GM19035 (cell line): ENCODE measurements at regions not wholly inside any gene's neighbourhood (a gene's known extent, or its start where the extent isn't known, plus 50 kb on each side); places are given as distances from the start of the nearest gene placed in this dataset.

Experiments
- ATAC-seq: cut with Tn5 transposase; IDR thresholded peaks from one replicate; pipeline ENCODE4 v1.9.1; 2021; ENCODE audit not compliant: unreplicated experiment

DNA sequence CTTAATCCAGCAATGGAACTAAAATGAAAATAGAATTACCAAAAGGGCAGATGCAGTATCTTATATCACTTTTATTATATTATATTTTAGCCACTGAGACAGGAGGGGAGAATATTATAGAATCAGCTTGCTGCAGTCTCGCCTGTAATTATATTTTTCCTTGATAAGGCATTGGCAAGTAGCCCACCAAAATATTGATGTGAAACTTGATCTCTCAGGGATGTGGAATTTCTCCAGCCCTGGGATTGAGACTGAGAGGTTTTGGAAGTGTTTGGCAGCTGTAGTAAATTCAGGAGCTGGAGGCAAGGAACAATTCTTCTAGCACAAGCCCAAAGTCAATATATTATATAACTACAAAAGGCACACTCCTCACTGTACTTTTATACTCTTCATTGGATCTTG is 142.1 kb upstream of the ADAMTSL1 start:
- ATAC-seq = no peak

DNA sequence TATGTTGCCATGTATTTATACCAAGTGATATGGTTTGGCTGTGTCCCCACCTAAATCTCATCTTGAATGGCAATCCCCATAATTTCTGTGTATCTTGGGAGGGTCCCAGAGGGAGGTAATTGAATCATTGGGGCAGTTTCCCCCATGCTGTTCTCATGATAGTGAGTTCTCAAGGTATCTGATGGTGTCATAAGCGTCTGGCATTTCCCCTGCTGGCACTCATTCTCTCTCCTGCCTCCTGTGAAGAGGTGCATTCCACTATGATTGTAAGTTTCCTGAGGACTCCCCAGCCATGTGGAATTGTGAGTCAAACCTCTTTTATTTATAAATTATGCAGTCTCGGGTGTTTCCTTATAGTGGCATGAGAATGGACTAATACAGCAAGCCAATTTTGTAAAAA is 140.8 kb upstream of the ADAMTSL1 start:
- no peak for ATAC-seq

DNA sequence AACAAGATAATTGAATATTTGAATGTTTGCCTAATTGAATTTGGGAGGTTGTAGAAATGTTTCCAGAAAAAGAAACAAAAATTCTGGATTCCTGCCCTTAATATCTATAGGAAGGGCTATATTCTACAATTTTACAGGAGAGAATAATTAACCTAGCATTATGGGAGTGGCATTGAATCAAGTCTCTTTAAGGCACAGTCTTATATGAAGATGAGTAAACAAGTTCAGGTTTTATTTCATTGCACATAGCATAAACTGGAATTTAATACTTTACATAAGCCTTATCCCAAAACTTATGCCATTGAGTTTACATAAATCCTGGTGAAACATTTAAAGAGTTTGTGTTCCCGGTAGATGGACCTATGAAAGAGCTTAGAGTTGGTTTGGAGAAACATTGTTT is 138.1 kb upstream of the ADAMTSL1 start:
- ATAC-seq = no peak

DNA sequence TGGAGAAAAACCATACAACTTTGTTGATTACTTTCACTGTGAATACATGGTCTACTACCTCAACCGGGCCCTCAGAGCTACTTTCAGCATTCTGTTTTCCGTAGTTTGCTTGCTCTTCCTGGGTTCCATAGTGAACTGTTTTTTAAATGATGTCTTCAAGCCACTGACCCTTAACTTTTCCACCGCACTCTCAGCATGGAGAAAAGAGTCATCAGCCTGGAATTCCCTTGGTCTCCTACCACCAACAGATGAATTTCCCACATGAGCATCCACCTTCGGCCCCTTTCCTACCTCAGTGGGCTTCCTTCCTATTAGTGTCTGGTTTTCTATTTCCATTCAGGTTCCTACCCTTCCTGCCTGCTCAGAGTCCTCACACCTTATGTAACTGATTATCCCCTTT is 135.9 kb upstream of the ADAMTSL1 start:
- ATAC-seq = no peak

DNA sequence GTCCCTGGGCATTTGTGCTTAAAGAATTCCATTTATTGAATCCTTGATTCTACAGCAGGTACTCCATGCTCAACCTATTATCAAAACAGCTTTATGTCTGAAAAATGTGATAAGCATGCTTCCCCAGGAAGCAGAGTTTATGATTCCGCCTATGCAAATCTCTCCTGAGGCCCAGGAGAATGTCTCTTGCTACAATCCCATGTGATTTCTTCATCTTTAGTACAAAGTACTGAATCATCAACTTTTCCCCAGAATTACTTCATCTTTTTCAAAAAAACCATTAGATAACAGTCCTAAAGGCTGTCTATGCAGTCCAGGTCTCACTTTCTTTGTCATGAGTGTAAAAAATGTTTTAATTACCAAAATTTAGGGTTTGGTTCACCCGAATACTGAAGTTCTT is 130.2 kb upstream of the ADAMTSL1 start:
- no peak for ATAC-seq

DNA sequence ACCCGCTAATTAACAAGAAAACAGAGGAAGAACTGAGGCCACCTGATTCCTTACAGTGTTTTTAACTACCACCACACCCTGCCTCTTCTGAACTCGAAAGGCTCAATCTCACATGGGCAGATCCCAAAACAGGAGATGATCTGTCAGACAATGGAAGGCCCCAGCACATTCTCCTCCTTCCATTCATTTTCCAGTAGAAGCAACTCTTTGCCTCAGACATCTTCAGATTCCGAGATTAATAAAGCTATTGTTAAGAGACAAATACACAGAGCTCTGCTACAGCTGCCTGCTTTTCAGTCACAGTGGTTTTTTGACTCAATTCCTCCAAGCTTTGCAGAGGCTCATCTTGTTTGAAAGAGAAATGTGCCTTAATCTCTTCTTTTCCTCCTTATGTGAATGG is 127.2 kb upstream of the ADAMTSL1 start:
- ATAC-seq = no peak

DNA sequence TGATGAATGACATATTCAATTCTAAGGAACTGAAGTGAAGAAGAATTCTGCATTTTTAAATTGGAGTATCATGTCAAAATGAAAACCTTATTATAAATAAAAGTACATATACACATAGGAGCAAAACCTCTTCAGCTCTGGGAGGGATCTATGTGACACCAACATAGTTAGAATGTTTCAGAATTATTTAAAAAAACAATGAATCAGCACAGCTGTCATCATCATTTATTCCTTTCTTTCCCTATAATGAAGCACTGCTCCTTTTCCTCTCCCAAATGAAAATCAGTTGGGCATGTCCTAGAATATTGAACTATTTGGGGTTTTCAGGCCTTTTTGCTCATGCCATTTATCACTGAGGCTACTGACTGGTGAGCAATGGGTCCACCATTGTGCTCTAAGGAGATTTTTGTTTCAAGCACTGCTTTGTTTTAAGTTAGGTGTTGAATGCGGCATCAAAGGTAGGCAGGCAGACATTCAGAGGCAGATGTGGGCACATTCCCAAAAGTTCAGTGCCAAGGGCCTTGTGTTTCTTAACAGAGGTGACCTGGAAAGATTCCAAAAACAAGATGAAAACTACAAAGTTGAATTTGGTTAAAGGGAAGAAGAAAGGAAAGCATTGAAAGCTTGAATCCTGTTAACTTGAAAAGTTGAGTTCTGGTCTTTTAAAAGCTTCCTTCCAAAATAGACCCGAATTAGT is 126.4 kb upstream of the ADAMTSL1 start:
- ATAC-seq = no peak

DNA sequence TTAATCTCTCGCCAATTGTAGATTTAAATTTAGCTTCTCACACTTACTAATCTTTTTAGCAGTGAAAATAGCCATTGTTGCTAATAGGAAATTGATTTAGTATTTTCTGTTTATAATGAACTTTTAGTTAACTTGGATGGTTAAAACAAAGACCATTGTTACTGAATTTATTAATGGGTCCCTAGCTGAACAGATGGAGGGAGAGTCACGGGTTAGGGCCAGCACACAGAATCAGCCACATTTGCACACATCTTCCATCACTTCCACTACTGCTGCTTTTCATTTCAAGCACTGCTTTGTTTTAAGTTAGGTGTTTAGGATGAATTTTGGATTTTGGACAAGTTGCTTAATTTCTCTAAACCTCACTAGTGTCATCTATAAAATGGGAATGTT is 125.9 kb upstream of the ADAMTSL1 start:
- ATAC-seq = no peak

DNA sequence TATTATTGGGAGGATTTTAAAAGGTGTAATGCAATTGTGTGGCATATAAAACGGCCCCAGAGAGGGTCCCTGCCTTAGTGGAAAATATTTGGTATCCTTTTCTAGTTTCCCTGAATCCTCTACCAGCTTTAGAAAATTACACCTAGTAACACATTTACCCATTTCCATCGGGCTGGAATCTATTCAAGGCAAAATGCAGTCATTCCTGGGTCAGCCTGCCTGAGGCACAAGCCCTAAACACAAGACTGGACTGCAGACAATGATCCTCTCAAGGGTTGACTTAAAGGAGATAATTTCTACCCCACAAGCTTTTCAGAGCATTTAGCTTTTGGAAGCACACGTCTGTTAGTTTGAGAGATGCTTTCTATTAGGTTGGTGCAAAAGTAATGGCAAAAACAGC is 124.4 kb upstream of the ADAMTSL1 start:
- ATAC-seq = no peak

DNA sequence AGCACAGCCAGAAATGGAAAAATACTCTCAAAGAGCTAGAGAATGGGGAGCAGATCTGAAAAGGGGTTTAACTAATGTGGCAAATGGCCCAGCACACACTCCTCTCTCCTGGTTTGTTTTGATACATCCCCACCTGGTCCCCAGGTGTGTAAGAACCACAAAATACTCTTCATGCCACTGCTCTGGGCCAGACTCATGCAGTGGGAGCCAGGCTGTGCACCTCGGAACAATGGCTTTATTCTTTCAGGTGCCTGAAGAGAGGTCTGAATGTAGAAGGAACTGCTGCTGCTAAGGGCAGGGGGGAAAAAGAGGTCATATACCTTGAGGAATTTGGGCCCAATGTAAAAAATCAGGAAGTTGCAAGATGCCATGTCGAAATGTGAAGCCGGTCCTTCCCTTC is 123.9 kb upstream of the ADAMTSL1 start:
- no peak for ATAC-seq

DNA sequence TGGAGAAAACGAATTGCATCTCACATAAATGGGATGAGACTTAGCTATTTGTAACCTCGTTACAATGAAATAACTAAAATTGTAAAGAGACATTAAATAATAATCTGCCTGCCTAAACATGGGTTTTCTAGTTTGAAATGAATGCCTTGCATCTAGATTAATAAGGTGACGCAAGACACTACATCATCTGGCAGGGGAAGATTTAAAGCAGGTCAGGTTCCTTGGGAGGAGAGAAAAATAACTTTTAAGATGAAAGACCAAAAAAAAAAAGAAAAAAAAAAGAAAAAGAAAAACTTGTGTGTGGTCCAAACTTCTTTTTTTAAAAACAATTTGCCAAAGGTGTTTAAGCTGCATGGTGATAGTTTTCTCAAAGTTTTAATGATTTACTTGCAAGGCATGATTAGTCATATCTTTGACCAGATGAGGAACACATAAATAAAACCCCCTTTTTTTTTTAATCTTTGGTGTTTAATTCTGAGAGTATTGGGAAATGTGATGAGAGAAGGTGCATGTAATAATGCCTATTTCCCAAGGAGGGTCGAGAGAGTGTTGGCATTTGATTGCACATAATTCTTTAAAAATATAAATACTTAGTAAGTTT is 122.9 kb upstream of the ADAMTSL1 start:
- ATAC-seq = no peak

DNA sequence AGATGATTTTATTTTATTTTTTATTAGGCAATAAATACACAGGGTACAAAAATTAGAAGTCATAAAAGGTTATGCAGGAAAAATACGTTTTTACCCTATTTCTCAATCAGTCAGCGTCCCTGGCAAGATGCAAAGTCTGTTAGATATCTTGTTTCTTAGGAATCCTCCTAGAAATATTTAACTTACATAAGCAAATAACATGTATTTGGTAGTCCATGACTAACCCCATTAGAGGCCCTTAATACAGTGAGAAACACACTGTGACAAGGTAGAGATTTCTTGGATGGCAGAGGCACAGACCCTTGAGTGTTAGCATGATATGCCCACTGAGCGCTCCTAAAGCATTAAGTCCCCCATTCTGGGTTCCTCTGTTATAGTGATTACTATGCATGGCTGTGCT is 121.2 kb upstream of the ADAMTSL1 start:
- ATAC-seq = no peak

DNA sequence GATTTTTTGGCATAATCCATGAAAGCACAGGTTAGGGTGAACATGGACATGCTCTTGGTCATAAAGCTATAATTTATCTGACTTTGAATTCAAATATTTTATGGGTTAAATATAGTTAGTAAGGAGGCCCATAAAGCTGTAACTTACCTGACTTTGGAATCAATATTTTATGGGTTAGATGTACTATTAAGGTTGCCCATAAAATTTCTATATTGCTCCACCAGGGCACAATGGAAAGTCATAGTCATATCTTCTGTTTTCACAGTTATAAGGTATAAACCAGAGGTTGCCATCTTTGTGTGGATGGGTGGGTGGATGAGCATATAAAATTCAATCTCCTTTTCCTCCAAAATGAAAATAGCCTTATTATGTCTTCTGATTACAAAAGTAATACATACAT is 120.5 kb upstream of the ADAMTSL1 start:
- ATAC-seq = no peak

DNA sequence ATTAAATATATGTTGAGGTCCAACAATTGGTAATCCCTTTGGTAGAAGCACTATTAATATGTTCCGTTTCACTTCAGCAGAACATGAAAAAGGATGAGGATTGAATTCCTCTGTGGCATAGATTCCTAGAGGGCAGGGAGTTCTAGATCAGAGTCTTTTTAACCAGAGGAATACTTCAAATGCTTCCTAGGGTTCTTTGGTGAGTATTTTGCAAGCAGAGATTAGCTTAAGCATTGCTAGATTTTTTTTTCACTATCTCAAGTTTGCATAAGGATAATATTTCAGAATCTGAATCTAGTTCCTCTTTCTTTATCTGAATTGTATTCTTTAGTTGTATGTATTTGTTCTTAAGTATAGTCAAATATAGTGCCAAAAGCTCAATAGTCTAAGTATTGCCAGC is 116.6 kb upstream of the ADAMTSL1 start:
- ATAC-seq = no peak

DNA sequence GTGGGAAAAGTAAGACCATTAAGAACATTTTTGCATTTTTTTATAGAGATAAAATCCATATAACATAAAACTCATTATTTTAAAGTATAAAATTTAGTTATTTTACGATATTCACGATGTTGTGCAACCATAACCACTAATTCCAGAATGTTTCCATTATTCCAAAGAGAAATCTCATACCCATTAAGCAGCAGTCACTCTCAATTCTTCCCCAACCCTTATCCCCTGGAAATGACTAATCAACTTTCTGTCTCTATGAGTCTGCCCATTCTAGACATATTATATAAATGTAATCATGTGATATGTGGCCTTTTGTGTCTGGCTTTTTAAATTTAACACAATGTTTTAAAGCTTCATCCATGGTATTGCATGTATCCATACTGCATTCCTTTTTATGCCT is 115.6 kb upstream of the ADAMTSL1 start:
- ATAC-seq = no peak

DNA sequence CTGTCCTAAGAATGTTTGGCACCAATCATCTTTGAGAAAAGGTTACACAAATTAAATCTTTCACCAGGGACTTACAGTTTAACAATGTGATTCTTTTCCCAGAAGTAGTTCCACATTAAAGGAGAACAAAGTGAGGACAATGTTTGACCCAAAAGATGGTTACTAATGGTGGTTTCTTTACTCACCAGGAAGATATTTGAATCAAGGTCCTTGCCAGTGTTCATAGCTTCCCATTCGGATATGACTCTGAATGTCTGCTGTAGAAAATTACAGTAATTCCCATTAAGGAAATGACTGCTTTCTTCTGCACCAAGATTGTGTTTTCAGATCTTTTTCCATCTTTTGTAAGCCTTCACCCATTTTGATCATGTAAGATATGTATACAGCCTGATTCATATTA is 114.6 kb upstream of the ADAMTSL1 start:
- no peak for ATAC-seq

DNA sequence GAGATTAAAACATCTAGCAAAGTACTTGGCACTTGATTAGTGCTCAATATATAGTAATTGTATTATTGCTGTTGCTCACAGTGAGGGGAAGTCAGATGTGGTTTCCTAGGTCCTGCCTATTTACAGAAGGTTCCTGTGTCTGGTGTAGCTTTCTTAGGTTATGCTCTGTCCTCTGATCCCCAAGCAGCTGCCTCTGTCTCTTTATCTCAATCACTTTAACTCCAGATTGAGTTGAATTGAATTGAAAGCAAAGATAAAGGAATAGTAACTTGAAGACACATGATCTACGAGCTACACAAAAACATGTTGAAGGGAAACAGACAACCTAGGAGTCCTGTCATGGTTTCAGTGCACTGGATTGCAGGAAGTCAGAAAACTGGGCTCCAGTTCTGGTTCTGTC is 113.9 kb upstream of the ADAMTSL1 start:
- no peak for ATAC-seq

DNA sequence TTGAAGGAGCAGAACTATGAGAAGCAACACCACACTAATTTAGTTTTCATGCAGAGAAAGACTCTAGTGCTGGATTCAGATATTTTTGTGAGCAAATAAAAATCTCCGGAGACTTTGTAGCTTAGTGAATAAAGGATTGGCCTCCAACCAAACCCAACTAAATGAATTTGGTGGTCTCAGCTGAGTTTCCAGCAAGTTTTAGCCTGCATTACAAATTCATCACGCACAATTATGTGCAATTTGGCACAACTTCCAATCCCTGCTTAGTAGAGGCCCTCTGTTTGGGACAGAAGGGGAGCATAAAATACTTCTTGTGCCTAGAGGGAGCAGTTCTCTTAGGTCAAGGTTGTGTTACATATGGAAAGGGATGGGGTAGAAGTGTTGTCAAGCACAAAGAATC is 112.3 kb upstream of the ADAMTSL1 start:
- no peak for ATAC-seq

DNA sequence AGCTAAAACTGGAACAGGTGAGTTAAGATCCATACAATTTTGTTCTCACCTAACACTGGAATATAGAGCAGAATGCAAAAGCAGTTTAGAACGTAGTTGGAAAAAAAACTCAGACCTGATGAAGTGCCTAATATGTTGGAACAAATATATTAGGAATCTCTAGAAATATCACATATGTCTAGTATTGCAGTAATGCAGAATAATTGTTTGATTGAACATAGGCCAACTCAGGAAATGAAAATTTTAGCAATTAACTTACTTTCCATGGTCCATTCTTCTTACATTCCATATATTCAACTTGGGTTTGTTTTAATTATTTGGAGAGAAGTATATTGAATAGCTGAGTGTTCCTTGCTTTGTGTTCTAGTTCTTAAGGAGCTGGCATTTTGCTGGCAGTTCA is 111.8 kb upstream of the ADAMTSL1 start:
- no peak for ATAC-seq

DNA sequence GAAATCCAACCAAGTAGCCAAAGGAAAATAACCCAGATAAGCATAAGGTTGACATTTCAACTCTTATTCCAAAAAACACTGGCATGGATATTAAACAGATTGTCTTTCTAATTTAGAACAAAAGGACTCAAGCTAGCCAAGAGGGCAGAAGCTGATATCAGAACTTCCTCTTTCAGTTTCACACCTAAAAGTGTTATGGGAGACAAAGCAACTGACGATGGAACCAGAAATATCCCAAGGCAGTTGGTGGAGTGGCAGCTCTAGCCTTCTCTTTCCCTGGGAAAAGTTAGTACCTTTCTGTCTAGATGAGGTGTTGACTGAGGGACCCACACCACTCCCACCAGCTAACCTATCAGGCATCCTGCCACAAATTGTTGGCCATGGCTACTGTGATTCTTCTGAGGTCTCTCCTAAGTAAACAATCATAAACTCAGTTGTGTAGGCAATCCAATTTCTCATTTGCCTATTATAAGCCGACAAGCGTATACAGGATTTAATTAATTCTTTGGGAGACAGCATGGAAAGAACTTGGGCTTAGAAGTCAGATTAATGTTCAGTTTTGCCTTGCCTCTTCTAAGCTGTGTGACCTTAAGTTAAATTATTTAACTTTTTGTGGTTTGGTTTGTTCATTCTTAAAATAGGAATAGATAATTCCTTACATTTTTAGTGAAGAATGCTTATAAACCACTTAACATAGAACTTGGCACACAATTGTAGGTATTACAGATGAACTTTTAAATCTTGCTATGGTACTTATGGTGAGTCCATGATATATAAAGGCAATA is 110.9 kb upstream of the ADAMTSL1 start:
- ATAC-seq = no peak

DNA sequence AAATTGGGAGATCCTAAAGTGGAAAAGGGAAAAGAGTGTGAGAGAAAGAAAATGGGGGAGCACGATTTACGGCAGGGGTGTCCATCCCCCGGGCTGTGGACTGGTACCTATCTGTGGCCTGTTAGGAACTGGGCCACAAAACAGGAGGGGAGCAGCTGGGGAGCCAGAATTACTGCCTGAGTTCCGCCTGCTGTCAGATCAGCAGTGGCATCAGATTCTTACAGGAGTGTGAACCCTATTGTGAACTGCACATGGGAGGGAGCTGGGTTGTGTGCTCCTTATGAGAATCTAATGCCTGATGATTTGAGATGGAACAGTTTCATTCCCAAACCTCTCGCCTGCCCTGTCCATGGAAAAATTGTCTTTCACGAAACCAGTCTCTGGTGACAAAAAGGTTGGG is 108.3 kb upstream of the ADAMTSL1 start:
- ATAC-seq = no peak

DNA sequence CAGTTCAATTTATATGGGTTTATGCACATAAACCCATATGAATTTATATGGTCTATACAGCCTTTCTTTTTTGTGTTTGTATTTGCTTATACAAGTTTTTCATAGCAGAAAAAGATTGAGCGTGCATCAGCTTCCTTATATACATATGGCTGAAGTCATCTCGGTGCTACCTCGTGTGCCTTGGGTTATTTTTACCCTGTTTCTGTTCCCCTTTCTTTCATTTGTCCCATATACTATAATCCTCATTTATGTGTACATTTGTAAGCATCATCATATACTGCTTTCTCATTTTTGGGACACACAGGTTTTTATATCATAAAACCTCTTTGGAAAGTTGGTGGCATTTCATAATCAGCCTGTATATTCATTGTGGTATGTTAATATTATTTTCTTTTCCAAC is 107.8 kb upstream of the ADAMTSL1 start:
- ATAC-seq = no peak
